ENCODE measurements at regions not wholly inside any gene's neighbourhood (a gene's known extent, or its start where the extent isn't known, plus 50 kb on each side); places are given as distances from the start of the nearest gene placed in this dataset.

- FAIRE-seq (no peak), ATAC-seq (no peak), DNase-seq (ENCODE audit: extremely low read depth in 1 of 4, low spot score in 3 of 4) (no peak)
- ChIA-PET POLR2A (interaction anchor here (0.6 kb wide), 1 partner anchor 30 kb away, joined by 3 read pairs; no protein-coding TSS in a partner anchor), CTCF (ENCODE audit: low intra/inter-chr PET ratio) (no interaction called here)
- TF ChIP-seq SIN3B (IDR thresholded peaks at IDR 0.05; ENCODE audit: low read depth) = no peak
- no peak for TF ChIP-seq ARID4B (CRISPR knock-in tag; IDR thresholded peaks at IDR 0.05)
- TF ChIP-seq ZBTB26 (CRISPR knock-in tag; IDR thresholded peaks at IDR 0.05) = no peak
- TF ChIP-seq ELK3 (CRISPR knock-in tag; IDR thresholded peaks at IDR 0.05) = no peak
- no peak for TF ChIP-seq RAD51 (IDR thresholded peaks at IDR 0.05; ENCODE audit: borderline replicate concordance, low read depth)
- no peak for TF ChIP-seq ZFP91 (CRISPR knock-in tag; IDR thresholded peaks at IDR 0.05)
- TF ChIP-seq GABPB2 (CRISPR knock-in tag; conservative IDR thresholded peaks at IDR 0.05) = no peak
- TF ChIP-seq RBFOX2 (IDR thresholded peaks at IDR 0.05; ENCODE audit: low read depth, low read length) = no peak
- in situ Hi-C loops (cut with MboI) (no loop called here), intact Hi-C loops (cut with micrococcal nuclease) (no loop called here)
- H4K20me1 ChIP-seq (replicated peaks; ENCODE audit: control insufficient read depth, insufficient read depth, low read length) = no peaks in the 10 kb centered on the region
- 0% methylated on average over 1 of the region's 1 CpG for WGBS (ENCODE audit: insufficient coverage, low coverage, missing lambda C conversion rate)
- no peaks in the 10 kb centered on the region for H3K36me3 ChIP-seq (ENCODE audit: control insufficient read depth, insufficient read depth, low read length)
- no peaks in the 10 kb centered on the region for H3K9me1 ChIP-seq (ENCODE audit: control insufficient read depth, insufficient read depth, low read length)
- H3K4me1 ChIP-seq (replicated peaks in 1 of 2; ENCODE audit: control insufficient read depth in 2 of 2, insufficient read depth in 2 of 2, low read length in 2 of 2) = no peaks in the 10 kb centered on the region
- H3K4me3 ChIP-seq = no peak overlapping the region
- no TSS peak for BruUV-seq (replicated peaks)
- no peaks in the 10 kb centered on the region for H3K9me3 ChIP-seq (replicated peaks; ENCODE audit: control insufficient read depth, insufficient read depth, low read depth, low read length)
- H3K4me2 ChIP-seq (ENCODE audit: insufficient read depth, low read length) = no peak overlapping the region
- no peaks in the 10 kb centered on the region for H3K79me2 ChIP-seq (ENCODE audit: control insufficient read depth, insufficient read depth, low read length)
- no peak overlapping the region for H3K9ac ChIP-seq (ENCODE audit: insufficient read depth in 1 of 2, low read depth in 2 of 2, low read length in 2 of 2)
- no peak overlapping the region for H3K27ac ChIP-seq (ENCODE audit: extremely low read depth, low read depth, low read length)
- H2AFZ ChIP-seq (ENCODE audit: low read depth, low read length) = no peak overlapping the region
- no peaks in the 10 kb centered on the region for H3K27me3 ChIP-seq (ENCODE audit: control insufficient read depth in 2 of 2, insufficient read depth in 2 of 2, low read length in 2 of 2)
These were observed 195.0 kb upstream of the MMADHC start for GRCh38 chr2:149782572-149782971.

All from K562 (cell line).